ENCODE measurements at regions not wholly inside any gene's neighbourhood (a gene's known extent, or its start where the extent isn't known, plus 50 kb on each side); places are given as distances from the start of the nearest gene placed in this dataset.

DNA sequence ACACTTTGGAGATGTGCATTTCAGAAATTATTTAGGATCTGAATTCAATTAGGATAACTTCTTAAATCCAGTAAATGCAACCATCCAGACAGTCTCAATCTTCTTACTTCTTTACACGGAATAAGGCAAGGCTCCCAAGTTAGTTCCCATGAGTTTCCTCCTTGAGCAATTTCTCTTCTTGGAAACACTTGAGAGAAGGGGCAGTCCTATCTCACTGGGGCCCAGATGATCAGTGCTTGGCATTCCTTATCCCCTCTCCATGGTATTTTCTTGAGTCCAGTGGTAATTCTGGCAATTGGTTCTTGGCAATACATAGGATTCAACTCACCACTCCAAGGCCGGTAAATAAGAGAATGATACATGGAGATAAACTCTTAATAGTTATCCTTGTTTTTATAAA lies 87.1 kb upstream of the PTHLH start:
- intact Hi-C loops (cut with DNase I, micrococcal nuclease) = no loop called here
- TF ChIP-seq, protein P1, sequence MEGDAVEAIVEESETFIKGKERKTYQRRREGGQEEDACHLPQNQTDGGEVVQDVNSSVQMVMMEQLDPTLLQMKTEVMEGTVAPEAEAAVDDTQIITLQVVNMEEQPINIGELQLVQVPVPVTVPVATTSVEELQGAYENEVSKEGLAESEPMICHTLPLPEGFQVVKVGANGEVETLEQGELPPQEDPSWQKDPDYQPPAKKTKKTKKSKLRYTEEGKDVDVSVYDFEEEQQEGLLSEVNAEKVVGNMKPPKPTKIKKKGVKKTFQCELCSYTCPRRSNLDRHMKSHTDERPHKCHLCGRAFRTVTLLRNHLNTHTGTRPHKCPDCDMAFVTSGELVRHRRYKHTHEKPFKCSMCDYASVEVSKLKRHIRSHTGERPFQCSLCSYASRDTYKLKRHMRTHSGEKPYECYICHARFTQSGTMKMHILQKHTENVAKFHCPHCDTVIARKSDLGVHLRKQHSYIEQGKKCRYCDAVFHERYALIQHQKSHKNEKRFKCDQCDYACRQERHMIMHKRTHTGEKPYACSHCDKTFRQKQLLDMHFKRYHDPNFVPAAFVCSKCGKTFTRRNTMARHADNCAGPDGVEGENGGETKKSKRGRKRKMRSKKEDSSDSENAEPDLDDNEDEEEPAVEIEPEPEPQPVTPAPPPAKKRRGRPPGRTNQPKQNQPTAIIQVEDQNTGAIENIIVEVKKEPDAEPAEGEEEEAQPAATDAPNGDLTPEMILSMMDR (IDR thresholded peaks at IDR 0.05) = no peak
- H3K4me1 Mint-ChIP-seq (ENCODE audit: low read depth) = no peaks in the 10 kb centered on the region
- H3K9me3 Mint-ChIP-seq = no peaks in the 10 kb centered on the region
- H3K4me1 ChIP-seq (ENCODE audit: insufficient read depth, low read length) = no peaks in the 10 kb centered on the region
- H3K4me3 ChIP-seq (ENCODE audit: low read length) = no peak overlapping the region
- H3K9me3 ChIP-seq (ENCODE audit: control insufficient read depth in 1 of 2, insufficient read depth in 1 of 2, low read length in 2 of 2) = no peaks in the 10 kb centered on the region
- DNase-seq = no peak
- H3K27me3 Mint-ChIP-seq = no peaks in the 10 kb centered on the region
- H3K27ac Mint-ChIP-seq = no peak overlapping the region
- POLR2A ChIA-PET = no interaction called here
- H3K4me3 Mint-ChIP-seq = no peak overlapping the region
- no peak for ATAC-seq (ENCODE audit: poor library complexity)
- H3K27me3 ChIP-seq (ENCODE audit: control insufficient read depth in 1 of 2, insufficient read depth in 2 of 2, low read length in 2 of 2) = no peaks in the 10 kb centered on the region
- no peak overlapping the region for H3K27ac ChIP-seq (ENCODE audit: low read depth in 1 of 2, low read length in 2 of 2)
- no peaks in the 10 kb centered on the region for H3K36me3 Mint-ChIP-seq (ENCODE audit: low read depth)
- CTCF ChIA-PET = no interaction called here
- H3K36me3 ChIP-seq (ENCODE audit: insufficient read depth, low read length) = no peaks in the 10 kb centered on the region

DNA sequence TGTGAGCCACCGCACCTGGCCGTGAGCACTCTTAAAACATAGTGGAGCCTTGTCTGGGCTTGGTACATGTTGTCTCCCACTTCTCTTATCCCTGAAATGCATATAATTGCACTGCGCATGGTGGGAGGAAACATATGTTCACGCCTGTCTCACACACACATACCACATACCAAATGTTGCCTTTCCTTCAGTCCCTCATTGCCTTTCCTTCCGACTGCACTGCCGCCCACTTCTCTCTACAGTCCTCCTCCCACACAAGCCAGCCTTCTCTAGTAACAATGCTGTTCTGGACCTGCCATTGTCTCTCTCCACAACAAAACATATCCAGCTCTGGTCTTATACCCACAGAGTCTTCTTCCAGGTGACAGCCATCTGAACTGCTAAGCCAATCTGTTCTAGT lies 88.3 kb upstream of the PTHLH start:
- H3K4me1 ChIP-seq (ENCODE audit: insufficient read depth, low read length) = no peaks in the 10 kb centered on the region
- no peaks in the 10 kb centered on the region for H3K4me1 Mint-ChIP-seq (ENCODE audit: low read depth)
- no peaks in the 10 kb centered on the region for H3K27me3 Mint-ChIP-seq
- no peak for ATAC-seq (ENCODE audit: poor library complexity)
- H3K4me3 Mint-ChIP-seq = no peak overlapping the region
- H3K9me3 Mint-ChIP-seq = no peaks in the 10 kb centered on the region
- no peak overlapping the region for H3K4me3 ChIP-seq (ENCODE audit: low read length)
- no peak for DNase-seq
- no peaks in the 10 kb centered on the region for H3K36me3 ChIP-seq (ENCODE audit: insufficient read depth, low read length)
- H3K27ac ChIP-seq (ENCODE audit: low read depth in 1 of 2, low read length in 2 of 2) = no peak overlapping the region
- CTCF ChIA-PET = no interaction called here
- H3K27ac Mint-ChIP-seq = no peak overlapping the region
- H3K9me3 ChIP-seq (ENCODE audit: control insufficient read depth in 1 of 2, insufficient read depth in 1 of 2, low read length in 2 of 2) = no peaks in the 10 kb centered on the region
- no peaks in the 10 kb centered on the region for H3K27me3 ChIP-seq (ENCODE audit: control insufficient read depth in 1 of 2, insufficient read depth in 2 of 2, low read length in 2 of 2)
- TF ChIP-seq, protein P1 (IDR thresholded peaks at IDR 0.05) = no peak
- POLR2A ChIA-PET = no interaction called here
- intact Hi-C loops (cut with DNase I, micrococcal nuclease) = no loop called here
- no peaks in the 10 kb centered on the region for H3K36me3 Mint-ChIP-seq (ENCODE audit: low read depth)

DNA sequence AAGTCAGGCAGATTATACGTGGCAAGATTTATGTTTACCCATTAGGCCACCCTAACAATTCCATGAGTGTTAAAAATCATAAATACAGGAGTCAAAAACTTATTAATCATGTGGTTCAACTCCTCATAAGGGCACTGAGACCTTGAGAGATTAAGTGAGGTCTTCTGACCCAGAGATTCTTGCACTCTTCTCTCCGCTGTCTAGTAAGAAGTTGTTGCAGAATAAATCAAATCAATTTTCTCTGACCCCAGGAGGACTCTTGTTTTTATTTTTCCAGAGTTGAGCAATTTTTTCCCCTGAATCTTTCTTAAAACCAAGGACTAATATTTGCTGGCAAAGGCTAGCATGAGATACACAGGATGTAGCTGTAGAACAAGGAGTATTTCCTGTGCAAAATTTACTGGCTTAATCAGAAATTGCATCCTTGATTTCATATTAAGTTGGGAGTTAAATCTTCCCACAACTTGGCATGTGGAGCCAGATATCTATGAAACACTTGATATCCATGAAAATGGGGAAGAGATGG lies 90.9 kb upstream of the PTHLH start:
- H3K27me3 ChIP-seq (ENCODE audit: control insufficient read depth in 1 of 2, insufficient read depth in 2 of 2, low read length in 2 of 2) = no peaks in the 10 kb centered on the region
- no peaks in the 10 kb centered on the region for H3K9me3 Mint-ChIP-seq
- no peaks in the 10 kb centered on the region for H3K36me3 ChIP-seq (ENCODE audit: insufficient read depth, low read length)
- no peak overlapping the region for H3K4me3 ChIP-seq (ENCODE audit: low read length)
- ATAC-seq (ENCODE audit: poor library complexity) (no peak), DNase-seq (no peak)
- H3K4me3 Mint-ChIP-seq = no peak overlapping the region
- H3K27ac ChIP-seq (ENCODE audit: low read depth in 1 of 2, low read length in 2 of 2) = no peak overlapping the region
- intact Hi-C loops (cut with DNase I, micrococcal nuclease) = no loop called here
- H3K4me1 Mint-ChIP-seq (ENCODE audit: low read depth) = no peaks in the 10 kb centered on the region
- ChIA-PET POLR2A (no interaction called here), CTCF (no interaction called here)
- TF ChIP-seq, protein P1 (IDR thresholded peaks at IDR 0.05) = no peak
- no peak overlapping the region for H3K27ac Mint-ChIP-seq
- no peaks in the 10 kb centered on the region for H3K27me3 Mint-ChIP-seq
- H3K9me3 ChIP-seq (ENCODE audit: control insufficient read depth in 1 of 2, insufficient read depth in 1 of 2, low read length in 2 of 2) = no peaks in the 10 kb centered on the region
- no peaks in the 10 kb centered on the region for H3K4me1 ChIP-seq (ENCODE audit: insufficient read depth, low read length)
- no peaks in the 10 kb centered on the region for H3K36me3 Mint-ChIP-seq (ENCODE audit: low read depth)

All from CD4-positive, alpha-beta T cell (primary cell).